Esophagus squamous epithelium (tissue), 5 donors: ENCODE measurements at regions not wholly inside any gene's neighbourhood (a gene's known extent, or its start where the extent isn't known, plus 50 kb on each side); places are given as distances from the start of the nearest gene placed in this dataset.
A peak's percentile ranks its signal among the peaks of the same experiment; 100 is the strongest.

Experiments
- DNase-seq: peaks from one replicate; lab custom pipeline; 2025; lab: John Stamatoyannopoulos, UW
- H3K27ac ChIP-seq, 4 donors: fragments of 200-600 bp; sonication (generic); one replicate each; pipeline ENCODE4 v1.5.1; 2016 to 2019; ENCODE audit warnings: mild to moderate bottlenecking in 1 of 4
- H3K27me3 ChIP-seq, 4 donors: fragments of 200-600 bp; sonication (generic); 1 replicate in 3 of 4; 2 replicates in 1 of 4; pipeline versions ENCODE4 v1.5.1 to v1.6.0; 2017 to 2021; ENCODE audit warnings: antibody characterized with exemption in 1 of 4
- H3K36me3 ChIP-seq, 3 donors: fragments of 200-600 bp; sonication (generic); one replicate each; pipeline ENCODE4 v1.5.1; 2016 to 2019
- H3K4me1 ChIP-seq, 3 donors: fragments of 200-600 bp; sonication (generic); one replicate each; pipeline ENCODE4 v1.5.1; 2017 to 2019
- H3K4me3 ChIP-seq, 4 donors: fragments of 200-600 bp; sonication (generic); 1 replicate in 3 of 4; 2 replicates in 1 of 4; pipeline ENCODE4 v1.5.1; 2016 to 2019; ENCODE audit warnings: mild to moderate bottlenecking in 2 of 4, moderate library complexity in 1 of 4
- H3K9me3 ChIP-seq, 3 donors: fragments of 200-600 bp; sonication (generic); one replicate each; pipeline ENCODE4 v1.5.1; 2016 to 2019
- POLR2A ChIP-seq, 4 donors: fragments of 450-650 bp; IDR thresholded peaks; one replicate each; pipeline ENCODE4 v1.6.1; 2017; ENCODE audit warnings: antibody characterized with exemption in 4 of 4, mild to moderate bottlenecking in 4 of 4, moderate library complexity in 3 of 4
- WGBS, 2 donors: methylation state at CpG; one replicate each; pipeline ENCODE4 v1.1.5; 2018; 5-methylcytosine and 5-hydroxymethylcytosine counted together
- intact Hi-C: fragments of 100-400 bp; cut with DNase I; formaldehyde crosslinking; loops from one replicate; pipeline ENCODE4 v1.15.0; 2022
- TF ChIP-seq, protein P1 (sequence below), 6 experiments: fragments of 450-650 bp in 4 of 6; fragments of 200-600 bp in 2 of 6; sonication (generic) in 2 of 6; IDR thresholded peaks; one replicate each; pipeline ENCODE4 v1.5.1; 2016 to 2019; ENCODE audit warnings: antibody characterized with exemption in 6 of 6, mild to moderate bottlenecking in 4 of 6, moderate library complexity in 4 of 6
- donor health status: DM: yes; HTN: yes; CAD: no.

GRCh38 chr1:229221106-229222019 is 49.5 kb upstream of the RAB4A start:
- no peaks in the 10 kb centered on the region for H3K27me3 ChIP-seq
- WGBS, 2 donors, result 33 to 37% methylated on average over 5 to 7 of the region's 7 CpGs
- peaks cover 5 to 23% (median 15%) of the 10 kb centered on the region in 3 donors for H3K4me1 ChIP-seq
- TF ChIP-seq, protein P1, sequence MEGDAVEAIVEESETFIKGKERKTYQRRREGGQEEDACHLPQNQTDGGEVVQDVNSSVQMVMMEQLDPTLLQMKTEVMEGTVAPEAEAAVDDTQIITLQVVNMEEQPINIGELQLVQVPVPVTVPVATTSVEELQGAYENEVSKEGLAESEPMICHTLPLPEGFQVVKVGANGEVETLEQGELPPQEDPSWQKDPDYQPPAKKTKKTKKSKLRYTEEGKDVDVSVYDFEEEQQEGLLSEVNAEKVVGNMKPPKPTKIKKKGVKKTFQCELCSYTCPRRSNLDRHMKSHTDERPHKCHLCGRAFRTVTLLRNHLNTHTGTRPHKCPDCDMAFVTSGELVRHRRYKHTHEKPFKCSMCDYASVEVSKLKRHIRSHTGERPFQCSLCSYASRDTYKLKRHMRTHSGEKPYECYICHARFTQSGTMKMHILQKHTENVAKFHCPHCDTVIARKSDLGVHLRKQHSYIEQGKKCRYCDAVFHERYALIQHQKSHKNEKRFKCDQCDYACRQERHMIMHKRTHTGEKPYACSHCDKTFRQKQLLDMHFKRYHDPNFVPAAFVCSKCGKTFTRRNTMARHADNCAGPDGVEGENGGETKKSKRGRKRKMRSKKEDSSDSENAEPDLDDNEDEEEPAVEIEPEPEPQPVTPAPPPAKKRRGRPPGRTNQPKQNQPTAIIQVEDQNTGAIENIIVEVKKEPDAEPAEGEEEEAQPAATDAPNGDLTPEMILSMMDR (IDR thresholded peaks at IDR 0.05), result no peak
- no peak for TF ChIP-seq POLR2A (IDR thresholded peaks at IDR 0.05)
- H3K9me3 ChIP-seq, result no peaks in the 10 kb centered on the region
- no peak overlapping the region for H3K4me3 ChIP-seq
- intact Hi-C loops, result no loop called here
- no peak for DNase-seq
- H3K27ac ChIP-seq, result peak overlapping the region in 1 of 4 donors; percentile 62
- no peaks in the 10 kb centered on the region for H3K36me3 ChIP-seq
